ENCODE measurements at regions not wholly inside any gene's neighbourhood (a gene's known extent, or its start where the extent isn't known, plus 50 kb on each side); places are given as distances from the start of the nearest gene placed in this dataset.

- no peak overlapping the region for H3K9ac ChIP-seq (ENCODE audit: low read length)
- peaks cover 3% of the 10 kb centered on the region for H3K9me3 ChIP-seq (ENCODE audit: insufficient read depth, low read length)
- no peaks in the 10 kb centered on the region for H3K36me3 ChIP-seq (replicated peaks; ENCODE audit: low read depth, low read length)
- H3K4me2 ChIP-seq (ENCODE audit: low read length): no peak overlapping the region
- TF ChIP-seq, protein P1, sequence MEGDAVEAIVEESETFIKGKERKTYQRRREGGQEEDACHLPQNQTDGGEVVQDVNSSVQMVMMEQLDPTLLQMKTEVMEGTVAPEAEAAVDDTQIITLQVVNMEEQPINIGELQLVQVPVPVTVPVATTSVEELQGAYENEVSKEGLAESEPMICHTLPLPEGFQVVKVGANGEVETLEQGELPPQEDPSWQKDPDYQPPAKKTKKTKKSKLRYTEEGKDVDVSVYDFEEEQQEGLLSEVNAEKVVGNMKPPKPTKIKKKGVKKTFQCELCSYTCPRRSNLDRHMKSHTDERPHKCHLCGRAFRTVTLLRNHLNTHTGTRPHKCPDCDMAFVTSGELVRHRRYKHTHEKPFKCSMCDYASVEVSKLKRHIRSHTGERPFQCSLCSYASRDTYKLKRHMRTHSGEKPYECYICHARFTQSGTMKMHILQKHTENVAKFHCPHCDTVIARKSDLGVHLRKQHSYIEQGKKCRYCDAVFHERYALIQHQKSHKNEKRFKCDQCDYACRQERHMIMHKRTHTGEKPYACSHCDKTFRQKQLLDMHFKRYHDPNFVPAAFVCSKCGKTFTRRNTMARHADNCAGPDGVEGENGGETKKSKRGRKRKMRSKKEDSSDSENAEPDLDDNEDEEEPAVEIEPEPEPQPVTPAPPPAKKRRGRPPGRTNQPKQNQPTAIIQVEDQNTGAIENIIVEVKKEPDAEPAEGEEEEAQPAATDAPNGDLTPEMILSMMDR (IDR thresholded peaks at IDR 0.05; ENCODE audit: low read depth, low read length): no peak
- no peak for TF ChIP-seq EZH2phosphoT487 (IDR thresholded peaks at IDR 0.05; ENCODE audit: low read depth)
- H3K27me3 ChIP-seq (ENCODE audit: low read depth, low read length): no peaks in the 10 kb centered on the region
- H3K27ac ChIP-seq (ENCODE audit: low read length): no peak overlapping the region
- no peak overlapping the region for H3K4me3 ChIP-seq (ENCODE audit: low read length)
- no peaks in the 10 kb centered on the region for H3K79me2 ChIP-seq (ENCODE audit: low read length)
- no peaks in the 10 kb centered on the region for H3K4me1 ChIP-seq (ENCODE audit: low read length)
- no peak overlapping the region for H2AFZ ChIP-seq (ENCODE audit: low read depth, low read length)
- H4K20me1 ChIP-seq (ENCODE audit: insufficient read depth, low read length): no peaks in the 10 kb centered on the region
Observed at GRCh38 chr16:87189426-87189825, 127.8 kb downstream of the C16orf95 start.

DNA sequence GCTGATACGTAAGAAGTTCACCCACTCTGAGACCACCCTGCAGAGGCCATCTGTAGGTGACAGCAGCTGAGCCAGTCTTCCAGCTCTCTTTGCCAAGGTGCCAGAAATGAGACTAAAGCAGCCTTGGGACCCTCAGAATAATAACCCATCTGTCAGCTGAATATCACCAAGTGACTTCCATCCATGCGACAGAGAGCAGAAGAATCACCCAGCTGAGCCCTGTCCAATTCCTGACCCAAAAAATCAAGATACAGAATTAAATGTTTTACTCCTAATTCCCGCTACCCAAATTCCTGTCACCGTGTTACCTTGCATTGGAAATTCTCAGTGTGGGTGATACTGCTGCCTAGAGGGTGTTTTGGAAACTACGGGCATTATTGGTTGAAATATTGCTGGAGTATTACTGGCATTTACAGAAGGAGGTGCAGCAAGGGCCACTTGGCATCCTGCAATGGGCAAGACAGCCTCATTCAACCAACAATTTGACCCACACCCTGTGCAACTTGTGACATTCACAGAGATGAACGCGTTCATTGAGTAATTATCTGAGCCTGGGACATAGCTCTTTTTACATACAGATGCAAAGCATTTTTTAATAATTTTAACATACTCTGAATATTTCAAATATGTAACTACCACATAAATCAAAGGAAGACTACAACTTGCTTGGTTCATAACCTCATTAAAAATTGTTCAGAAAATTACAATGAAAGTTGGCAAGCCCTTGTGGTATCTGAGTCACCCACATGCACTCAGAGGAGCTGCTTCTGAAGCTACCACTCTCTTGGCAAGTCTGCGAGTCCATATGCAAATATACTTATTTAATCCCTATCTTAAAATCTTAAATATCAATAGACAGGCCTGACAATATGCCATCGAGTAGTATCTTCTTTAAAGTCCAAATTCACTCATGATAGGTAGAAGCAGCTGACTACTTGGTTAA lies 126.6 kb downstream of the C16orf95 start:
- no peak overlapping the region for H3K4me2 ChIP-seq (ENCODE audit: low read length)
- no peak overlapping the region for H3K27ac ChIP-seq (ENCODE audit: low read length)
- no peaks in the 10 kb centered on the region for H4K20me1 ChIP-seq (ENCODE audit: insufficient read depth, low read length)
- H3K4me1 ChIP-seq (ENCODE audit: low read length): no peaks in the 10 kb centered on the region
- peaks cover 3% of the 10 kb centered on the region for H3K9me3 ChIP-seq (ENCODE audit: insufficient read depth, low read length)
- no peaks in the 10 kb centered on the region for H3K36me3 ChIP-seq (replicated peaks; ENCODE audit: low read depth, low read length)
- H3K27me3 ChIP-seq (ENCODE audit: low read depth, low read length): no peaks in the 10 kb centered on the region
- H3K79me2 ChIP-seq (ENCODE audit: low read length): no peaks in the 10 kb centered on the region
- H2AFZ ChIP-seq (ENCODE audit: low read depth, low read length): no peak overlapping the region
- no peak overlapping the region for H3K4me3 ChIP-seq (ENCODE audit: low read length)
- TF ChIP-seq, protein P1 (IDR thresholded peaks at IDR 0.05; ENCODE audit: low read depth, low read length): no peak
- TF ChIP-seq EZH2phosphoT487 (IDR thresholded peaks at IDR 0.05; ENCODE audit: low read depth): no peak
- no peak overlapping the region for H3K9ac ChIP-seq (ENCODE audit: low read length)

DNA sequence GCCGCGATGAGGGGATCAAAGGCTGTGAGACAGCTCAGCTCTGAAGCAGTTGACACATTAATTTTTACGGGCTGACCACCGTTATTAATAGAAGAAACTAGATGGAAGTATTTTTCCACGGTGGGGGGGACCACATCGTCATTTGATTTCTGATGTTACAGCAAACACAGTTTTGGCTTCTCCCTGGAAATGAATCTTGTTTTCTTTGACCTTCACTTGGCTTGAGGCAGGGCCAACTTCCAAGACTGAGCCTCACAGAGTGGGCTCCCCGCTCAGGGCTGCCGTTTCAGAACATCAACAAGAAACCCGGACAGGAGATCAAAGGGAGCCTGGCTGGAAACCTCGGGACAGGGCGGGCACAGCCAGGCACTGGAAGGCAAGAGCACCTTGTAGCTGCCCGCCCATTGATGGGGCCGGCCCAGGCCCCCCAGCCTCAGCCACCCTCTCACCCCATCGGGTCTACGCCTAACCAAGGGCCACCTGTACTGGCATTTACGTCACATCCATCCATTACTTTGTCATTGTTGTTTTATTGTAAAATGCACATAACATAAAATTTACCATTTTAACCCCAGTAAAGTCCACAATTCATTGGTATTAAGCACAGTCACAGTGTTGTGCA lies 124.6 kb downstream of the C16orf95 start:
- no peak overlapping the region for H3K27ac ChIP-seq (ENCODE audit: low read length)
- no peaks in the 10 kb centered on the region for H4K20me1 ChIP-seq (ENCODE audit: insufficient read depth, low read length)
- H3K4me2 ChIP-seq (ENCODE audit: low read length): no peak overlapping the region
- H2AFZ ChIP-seq (ENCODE audit: low read depth, low read length): no peak overlapping the region
- no peak overlapping the region for H3K9ac ChIP-seq (ENCODE audit: low read length)
- H3K27me3 ChIP-seq (ENCODE audit: low read depth, low read length): no peaks in the 10 kb centered on the region
- TF ChIP-seq, protein P1 (IDR thresholded peaks at IDR 0.05; ENCODE audit: low read depth, low read length): no peak
- no peak for TF ChIP-seq EZH2phosphoT487 (IDR thresholded peaks at IDR 0.05; ENCODE audit: low read depth)
- H3K79me2 ChIP-seq (ENCODE audit: low read length): no peaks in the 10 kb centered on the region
- H3K4me3 ChIP-seq (ENCODE audit: low read length): no peak overlapping the region
- H3K4me1 ChIP-seq (ENCODE audit: low read length): no peaks in the 10 kb centered on the region
- no peaks in the 10 kb centered on the region for H3K36me3 ChIP-seq (replicated peaks; ENCODE audit: low read depth, low read length)
- H3K9me3 ChIP-seq (ENCODE audit: insufficient read depth, low read length): peaks cover 3% of the 10 kb centered on the region; the same call in 1 of the 2 replicates

DNA sequence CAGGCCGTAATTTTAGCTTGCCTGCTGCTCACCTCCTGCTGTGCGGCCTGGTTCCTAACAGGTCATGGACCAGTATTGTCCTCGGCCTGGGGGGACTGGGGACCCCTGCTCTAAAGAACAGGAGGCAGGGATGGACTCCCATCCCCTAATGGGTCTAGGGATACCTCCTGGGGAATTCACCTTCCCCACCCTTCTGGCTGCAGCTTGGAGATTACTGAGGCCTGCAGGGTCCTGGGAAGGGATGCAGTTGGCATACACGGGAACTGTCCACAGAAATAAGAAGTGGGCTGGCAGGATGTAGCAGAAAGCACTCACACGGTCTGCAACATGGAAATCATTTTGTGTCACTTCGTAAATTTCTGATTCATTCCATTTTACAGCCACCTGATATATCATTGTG lies 123.0 kb downstream of the C16orf95 start:
- no peaks in the 10 kb centered on the region for H3K27me3 ChIP-seq (ENCODE audit: low read depth, low read length)
- no peak overlapping the region for H2AFZ ChIP-seq (ENCODE audit: low read depth, low read length)
- no peak overlapping the region for H3K9ac ChIP-seq (ENCODE audit: low read length)
- no peak for TF ChIP-seq EZH2phosphoT487 (IDR thresholded peaks at IDR 0.05; ENCODE audit: low read depth)
- TF ChIP-seq, protein P1 (IDR thresholded peaks at IDR 0.05; ENCODE audit: low read depth, low read length): no peak
- H3K4me3 ChIP-seq (ENCODE audit: low read length): no peak overlapping the region
- H3K4me2 ChIP-seq (ENCODE audit: low read length): no peak overlapping the region
- H3K79me2 ChIP-seq (ENCODE audit: low read length): no peaks in the 10 kb centered on the region
- H3K9me3 ChIP-seq (ENCODE audit: insufficient read depth, low read length): no peaks in the 10 kb centered on the region
- H3K4me1 ChIP-seq (ENCODE audit: low read length): no peaks in the 10 kb centered on the region
- no peaks in the 10 kb centered on the region for H3K36me3 ChIP-seq (replicated peaks; ENCODE audit: low read depth, low read length)
- no peaks in the 10 kb centered on the region for H4K20me1 ChIP-seq (ENCODE audit: insufficient read depth, low read length)
- no peak overlapping the region for H3K27ac ChIP-seq (ENCODE audit: low read length)
